ENCODE measurements at regions not wholly inside any gene's neighbourhood (a gene's known extent, or its start where the extent isn't known, plus 50 kb on each side); places are given as distances from the start of the nearest gene placed in this dataset.

DNA sequence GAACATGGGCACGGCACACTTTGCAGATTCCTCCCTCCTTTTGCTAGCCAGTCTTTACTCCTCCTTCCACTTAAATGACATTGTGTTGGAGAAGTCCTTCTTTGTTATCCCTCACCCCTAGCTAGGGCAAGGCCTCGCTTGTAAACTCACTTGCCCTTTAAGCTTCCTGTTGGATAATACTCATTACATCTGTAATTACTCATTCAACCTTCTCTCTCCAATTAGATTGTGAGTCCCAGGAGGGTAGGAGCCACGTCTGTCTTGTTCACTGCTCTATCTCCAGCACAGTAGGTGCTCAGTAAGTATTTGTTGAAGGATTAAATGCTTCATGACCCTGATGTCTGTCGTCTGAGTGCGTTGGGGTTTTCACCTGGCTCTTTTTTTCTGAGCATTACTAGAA, 98.7 kb upstream of the USP24 start:
- intact Hi-C loops (cut with micrococcal nuclease) = no loop called here
- Mint-ChIP-seq H3K9me3 (ENCODE audit: unreplicated experiment) (no peaks in the 10 kb centered on the region), H3K4me1 (ENCODE audit: insufficient read depth, unreplicated experiment) (peaks cover 12% of the 10 kb centered on the region), H3K27ac (ENCODE audit: low read depth, unreplicated experiment) (no peak overlapping the region), H3K27me3 (ENCODE audit: insufficient read depth, unreplicated experiment) (peaks cover 2% of the 10 kb centered on the region), H3K4me3 (ENCODE audit: unreplicated experiment) (no peak overlapping the region), H3K36me3 (ENCODE audit: insufficient read depth, unreplicated experiment) (no peaks in the 10 kb centered on the region)
- POLR2A ChIA-PET = interaction anchor here (1.0 kb wide), 1 partner anchor 8 kb away, joined by 4 read pairs; no protein-coding TSS in a partner anchor
- no TSS peak for BruUV-seq (replicated peaks)
- CTCF ChIA-PET = no interaction called here
- no peak for DNase-seq (ENCODE audit: unreplicated experiment)
- TF ChIP-seq, protein P1, sequence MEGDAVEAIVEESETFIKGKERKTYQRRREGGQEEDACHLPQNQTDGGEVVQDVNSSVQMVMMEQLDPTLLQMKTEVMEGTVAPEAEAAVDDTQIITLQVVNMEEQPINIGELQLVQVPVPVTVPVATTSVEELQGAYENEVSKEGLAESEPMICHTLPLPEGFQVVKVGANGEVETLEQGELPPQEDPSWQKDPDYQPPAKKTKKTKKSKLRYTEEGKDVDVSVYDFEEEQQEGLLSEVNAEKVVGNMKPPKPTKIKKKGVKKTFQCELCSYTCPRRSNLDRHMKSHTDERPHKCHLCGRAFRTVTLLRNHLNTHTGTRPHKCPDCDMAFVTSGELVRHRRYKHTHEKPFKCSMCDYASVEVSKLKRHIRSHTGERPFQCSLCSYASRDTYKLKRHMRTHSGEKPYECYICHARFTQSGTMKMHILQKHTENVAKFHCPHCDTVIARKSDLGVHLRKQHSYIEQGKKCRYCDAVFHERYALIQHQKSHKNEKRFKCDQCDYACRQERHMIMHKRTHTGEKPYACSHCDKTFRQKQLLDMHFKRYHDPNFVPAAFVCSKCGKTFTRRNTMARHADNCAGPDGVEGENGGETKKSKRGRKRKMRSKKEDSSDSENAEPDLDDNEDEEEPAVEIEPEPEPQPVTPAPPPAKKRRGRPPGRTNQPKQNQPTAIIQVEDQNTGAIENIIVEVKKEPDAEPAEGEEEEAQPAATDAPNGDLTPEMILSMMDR (IDR thresholded peaks at IDR 0.05; ENCODE audit: unreplicated experiment) = no peak

DNA sequence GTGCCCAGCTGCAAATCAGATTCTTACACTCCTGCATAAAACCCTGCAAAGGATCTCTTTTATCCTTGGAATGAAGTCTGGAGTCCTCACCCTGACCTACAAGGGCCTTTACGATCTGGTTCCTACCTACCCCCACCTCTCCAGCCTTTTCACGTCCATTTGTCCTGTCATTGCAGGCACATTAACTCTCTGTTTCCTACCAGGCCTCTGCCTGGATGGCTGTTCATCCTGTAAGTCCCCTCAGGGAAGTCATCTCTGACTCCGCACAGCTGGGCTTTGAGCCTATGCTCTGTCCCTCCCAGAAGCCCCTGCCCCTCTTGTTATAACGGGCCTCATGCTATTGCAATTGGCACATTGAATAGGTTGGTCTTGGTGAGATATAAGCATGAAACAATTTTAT, 96.8 kb upstream of the USP24 start:
- H3K27me3 Mint-ChIP-seq (ENCODE audit: insufficient read depth, unreplicated experiment) = peaks cover 21% of the 10 kb centered on the region
- BruUV-seq (replicated peaks) = no TSS peak
- TF ChIP-seq, protein P1 (IDR thresholded peaks at IDR 0.05; ENCODE audit: unreplicated experiment) = no peak
- no peaks in the 10 kb centered on the region for H3K9me3 Mint-ChIP-seq (ENCODE audit: unreplicated experiment)
- H3K4me1 Mint-ChIP-seq (ENCODE audit: insufficient read depth, unreplicated experiment) = peaks cover 12% of the 10 kb centered on the region
- no peaks in the 10 kb centered on the region for H3K36me3 Mint-ChIP-seq (ENCODE audit: insufficient read depth, unreplicated experiment)
- no peak overlapping the region for H3K27ac Mint-ChIP-seq (ENCODE audit: low read depth, unreplicated experiment)
- intact Hi-C loops (cut with micrococcal nuclease) = no loop called here
- ChIA-PET CTCF (no interaction called here), POLR2A (no interaction called here)
- no peak overlapping the region for H3K4me3 Mint-ChIP-seq (ENCODE audit: unreplicated experiment)
- DNase-seq (ENCODE audit: unreplicated experiment) = no peak

- DNase-seq (ENCODE audit: unreplicated experiment) = peak; percentile 19
- Mint-ChIP-seq H3K9me3 (ENCODE audit: unreplicated experiment) (no peaks in the 10 kb centered on the region), H3K4me1 (ENCODE audit: insufficient read depth, unreplicated experiment) (peaks cover 12% of the 10 kb centered on the region), H3K27ac (ENCODE audit: low read depth, unreplicated experiment) (no peak overlapping the region), H3K27me3 (ENCODE audit: insufficient read depth, unreplicated experiment) (peaks cover 29% of the 10 kb centered on the region), H3K36me3 (ENCODE audit: insufficient read depth, unreplicated experiment) (no peaks in the 10 kb centered on the region), H3K4me3 (ENCODE audit: unreplicated experiment) (no peak overlapping the region)
- ChIA-PET CTCF (interaction anchor here (0.7 to 2.1 kb wide), 3 partner anchors 1274 to 1489 kb away, joined by 3 to 8 read pairs (median 3); no protein-coding TSS in a partner anchor), POLR2A (no interaction called here)
- BruUV-seq (replicated peaks) = no TSS peak
- intact Hi-C loops (cut with micrococcal nuclease) = no loop called here
- TF ChIP-seq, protein P1 (IDR thresholded peaks at IDR 0.05; ENCODE audit: unreplicated experiment) = no peak
Observed at GRCh38 chr1:55311057-55311641, 96.0 kb upstream of the USP24 start.

DNA sequence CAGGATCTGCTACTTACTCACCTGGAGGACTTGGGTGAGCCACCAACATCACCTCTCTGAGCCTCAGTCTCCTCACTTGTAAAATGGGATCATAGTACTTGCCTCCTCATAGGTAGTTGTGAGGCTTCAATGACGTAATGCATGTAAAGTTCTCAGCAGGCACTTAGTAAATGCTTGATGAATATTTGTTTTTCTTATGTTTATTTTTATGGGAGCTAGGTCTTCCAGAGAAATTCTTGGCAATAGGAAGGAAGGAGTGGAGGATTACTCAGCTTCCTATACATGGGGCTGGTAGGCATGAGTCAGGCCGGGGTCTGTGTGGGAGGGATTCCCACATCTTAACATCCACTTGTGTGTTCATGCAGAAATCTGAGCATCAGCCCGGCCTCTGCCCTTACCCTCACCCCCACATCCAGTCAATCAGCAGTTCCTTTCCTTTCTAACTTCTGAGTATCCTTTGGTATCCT, 95.4 kb upstream of the USP24 start:
- CTCF ChIA-PET = interaction anchor here (0.8 to 2.1 kb wide), 2 partner anchors 1275 to 1489 kb away, joined by 3 to 8 read pairs; no protein-coding TSS in a partner anchor
- intact Hi-C loops (cut with micrococcal nuclease) = no loop called here
- POLR2A ChIA-PET = no interaction called here
- peak; percentile 97 for DNase-seq (ENCODE audit: unreplicated experiment)
- Mint-ChIP-seq H3K4me1 (ENCODE audit: insufficient read depth, unreplicated experiment) (peaks cover 12% of the 10 kb centered on the region), H3K9me3 (ENCODE audit: unreplicated experiment) (no peaks in the 10 kb centered on the region), H3K27me3 (ENCODE audit: insufficient read depth, unreplicated experiment) (peaks cover 35% of the 10 kb centered on the region), H3K27ac (ENCODE audit: low read depth, unreplicated experiment) (no peak overlapping the region), H3K4me3 (ENCODE audit: unreplicated experiment) (no peak overlapping the region), H3K36me3 (ENCODE audit: insufficient read depth, unreplicated experiment) (no peaks in the 10 kb centered on the region)
- TF ChIP-seq, protein P1 (IDR thresholded peaks at IDR 0.05; ENCODE audit: unreplicated experiment) = no peak
- no TSS peak for BruUV-seq (replicated peaks)

Data from MCF 10A (cell line).